ENCODE measurements at regions not wholly inside any gene's neighbourhood (a gene's known extent, or its start where the extent isn't known, plus 50 kb on each side); places are given as distances from the start of the nearest gene placed in this dataset.

- no peak for DNase-seq (ENCODE audit: low read depth)
Observed at GRCh38 chr5:112112346-112112745, 306.7 kb downstream of the EPB41L4A start.

GRCh38 chr5:112109331-112110007 lies 309.6 kb downstream of the EPB41L4A start:
- in situ Hi-C loops (cut with HindIII; ENCODE audit: low pct_unique_long_range_greater_than_20kb, low sequenced_read_pairs), result no loop called here
- DNase-seq (ENCODE audit: low read depth), result peak; percentile 12

More at GRCh38 chr5:112112346-112112745, 306.7 kb downstream of the EPB41L4A start:
- in situ Hi-C loops (cut with HindIII; ENCODE audit: low pct_unique_long_range_greater_than_20kb, low sequenced_read_pairs), result no loop called here

- DNase-seq (ENCODE audit: low read depth), result no peak
- in situ Hi-C loops (cut with HindIII; ENCODE audit: low pct_unique_long_range_greater_than_20kb, low sequenced_read_pairs), result no loop called here
Observed at GRCh38 chr5:112106878-112107277, 312.2 kb downstream of the EPB41L4A start.

- no peak for DNase-seq (ENCODE audit: low read depth)
- in situ Hi-C loops (cut with HindIII; ENCODE audit: low pct_unique_long_range_greater_than_20kb, low sequenced_read_pairs), result no loop called here
Observed at GRCh38 chr5:112097768-112098167, 321.3 kb downstream of the EPB41L4A start.

- no peak for DNase-seq (ENCODE audit: low read depth)
- in situ Hi-C loops (cut with HindIII; ENCODE audit: low pct_unique_long_range_greater_than_20kb, low sequenced_read_pairs), result no loop called here
Observed at GRCh38 chr5:112087222-112087621, 330.2 kb upstream of the NREP start.

- in situ Hi-C loops (cut with HindIII; ENCODE audit: low pct_unique_long_range_greater_than_20kb, low sequenced_read_pairs), result no loop called here
- DNase-seq (ENCODE audit: low read depth), result no peak
Observed at GRCh38 chr5:112086740-112087139, 329.7 kb upstream of the NREP start.

- DNase-seq (ENCODE audit: low read depth), result no peak
- in situ Hi-C loops (cut with HindIII; ENCODE audit: low pct_unique_long_range_greater_than_20kb, low sequenced_read_pairs), result no loop called here
Observed at GRCh38 chr5:112084149-112084548, 327.2 kb upstream of the NREP start.

GRCh38 chr5:112083623-112084022 lies 326.6 kb upstream of the NREP start:
- no peak for DNase-seq (ENCODE audit: low read depth)
- in situ Hi-C loops (cut with HindIII; ENCODE audit: low pct_unique_long_range_greater_than_20kb, low sequenced_read_pairs), result no loop called here

- no peak for DNase-seq (ENCODE audit: low read depth)
Observed at GRCh38 chr5:112077180-112077579, 320.2 kb upstream of the NREP start.

GRCh38 chr5:112070022-112070421 lies 313.0 kb upstream of the NREP start:
- in situ Hi-C loops (cut with HindIII; ENCODE audit: low pct_unique_long_range_greater_than_20kb, low sequenced_read_pairs), result no loop called here

More at GRCh38 chr5:112077180-112077579, 320.2 kb upstream of the NREP start:
- in situ Hi-C loops (cut with HindIII; ENCODE audit: low pct_unique_long_range_greater_than_20kb, low sequenced_read_pairs), result no loop called here

GRCh38 chr5:112069329-112069728 lies 312.3 kb upstream of the NREP start:
- DNase-seq (ENCODE audit: low read depth), result no peak
- in situ Hi-C loops (cut with HindIII; ENCODE audit: low pct_unique_long_range_greater_than_20kb, low sequenced_read_pairs), result no loop called here

More at GRCh38 chr5:112070022-112070421, 313.0 kb upstream of the NREP start:
- no peak for DNase-seq (ENCODE audit: low read depth)

- no peak for DNase-seq (ENCODE audit: low read depth)
- in situ Hi-C loops (cut with HindIII; ENCODE audit: low pct_unique_long_range_greater_than_20kb, low sequenced_read_pairs), result no loop called here
Observed at GRCh38 chr5:112068593-112068992, 311.6 kb upstream of the NREP start.

GRCh38 chr5:112065781-112066180 lies 308.8 kb upstream of the NREP start:
- in situ Hi-C loops (cut with HindIII; ENCODE audit: low pct_unique_long_range_greater_than_20kb, low sequenced_read_pairs), result no loop called here
- no peak for DNase-seq (ENCODE audit: low read depth)

GRCh38 chr5:112064956-112065355 lies 308.0 kb upstream of the NREP start:
- no peak for DNase-seq (ENCODE audit: low read depth)
- in situ Hi-C loops (cut with HindIII; ENCODE audit: low pct_unique_long_range_greater_than_20kb, low sequenced_read_pairs), result no loop called here

- DNase-seq (ENCODE audit: low read depth), result no peak
- in situ Hi-C loops (cut with HindIII; ENCODE audit: low pct_unique_long_range_greater_than_20kb, low sequenced_read_pairs), result no loop called here
Observed at GRCh38 chr5:112064271-112064701, 307.3 kb upstream of the NREP start.

- no peak for DNase-seq (ENCODE audit: low read depth)
- in situ Hi-C loops (cut with HindIII; ENCODE audit: low pct_unique_long_range_greater_than_20kb, low sequenced_read_pairs), result no loop called here
Observed at GRCh38 chr5:112063856-112064255, 306.9 kb upstream of the NREP start.

- in situ Hi-C loops (cut with HindIII; ENCODE audit: low pct_unique_long_range_greater_than_20kb, low sequenced_read_pairs), result no loop called here
- no peak for DNase-seq (ENCODE audit: low read depth)
Observed at GRCh38 chr5:112063191-112063590, 306.2 kb upstream of the NREP start.

GRCh38 chr5:112062181-112062580 lies 305.2 kb upstream of the NREP start:
- no peak for DNase-seq (ENCODE audit: low read depth)
- in situ Hi-C loops (cut with HindIII; ENCODE audit: low pct_unique_long_range_greater_than_20kb, low sequenced_read_pairs), result no loop called here

GRCh38 chr5:112061666-112062065 lies 304.7 kb upstream of the NREP start:
- DNase-seq (ENCODE audit: low read depth), result no peak
- in situ Hi-C loops (cut with HindIII; ENCODE audit: low pct_unique_long_range_greater_than_20kb, low sequenced_read_pairs), result no loop called here

GRCh38 chr5:112059579-112060135 lies 302.7 kb upstream of the NREP start:
- no peak for DNase-seq (ENCODE audit: low read depth)
- in situ Hi-C loops (cut with HindIII; ENCODE audit: low pct_unique_long_range_greater_than_20kb, low sequenced_read_pairs), result no loop called here

Data from Caki2 (cell line).